ENCODE measurements at regions not wholly inside any gene's neighbourhood (a gene's known extent, or its start where the extent isn't known, plus 50 kb on each side); places are given as distances from the start of the nearest gene placed in this dataset.

- Mint-ChIP-seq H3K4me1 (peaks cover 12% of the 10 kb centered on the region), H3K27me3 (ENCODE audit: low read depth, poor library complexity) (peaks cover 2% of the 10 kb centered on the region), H3K36me3 (ENCODE audit: low read depth) (no peaks in the 10 kb centered on the region), H3K27ac (no peak overlapping the region), H3K4me3 (no peak overlapping the region), H3K9me3 (no peaks in the 10 kb centered on the region)
- TF ChIP-seq, protein P1, sequence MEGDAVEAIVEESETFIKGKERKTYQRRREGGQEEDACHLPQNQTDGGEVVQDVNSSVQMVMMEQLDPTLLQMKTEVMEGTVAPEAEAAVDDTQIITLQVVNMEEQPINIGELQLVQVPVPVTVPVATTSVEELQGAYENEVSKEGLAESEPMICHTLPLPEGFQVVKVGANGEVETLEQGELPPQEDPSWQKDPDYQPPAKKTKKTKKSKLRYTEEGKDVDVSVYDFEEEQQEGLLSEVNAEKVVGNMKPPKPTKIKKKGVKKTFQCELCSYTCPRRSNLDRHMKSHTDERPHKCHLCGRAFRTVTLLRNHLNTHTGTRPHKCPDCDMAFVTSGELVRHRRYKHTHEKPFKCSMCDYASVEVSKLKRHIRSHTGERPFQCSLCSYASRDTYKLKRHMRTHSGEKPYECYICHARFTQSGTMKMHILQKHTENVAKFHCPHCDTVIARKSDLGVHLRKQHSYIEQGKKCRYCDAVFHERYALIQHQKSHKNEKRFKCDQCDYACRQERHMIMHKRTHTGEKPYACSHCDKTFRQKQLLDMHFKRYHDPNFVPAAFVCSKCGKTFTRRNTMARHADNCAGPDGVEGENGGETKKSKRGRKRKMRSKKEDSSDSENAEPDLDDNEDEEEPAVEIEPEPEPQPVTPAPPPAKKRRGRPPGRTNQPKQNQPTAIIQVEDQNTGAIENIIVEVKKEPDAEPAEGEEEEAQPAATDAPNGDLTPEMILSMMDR (IDR thresholded peaks at IDR 0.05) = no peak
- no peak for DNase-seq
Observed at GRCh38 chr5:88553986-88554385, 285.3 kb upstream of the TMEM161B start.

- H3K9me3 Mint-ChIP-seq = no peaks in the 10 kb centered on the region
- no peaks in the 10 kb centered on the region for H3K36me3 Mint-ChIP-seq (ENCODE audit: low read depth)
- H3K4me3 Mint-ChIP-seq = no peak overlapping the region
- peaks cover 12% of the 10 kb centered on the region for H3K4me1 Mint-ChIP-seq
- TF ChIP-seq, protein P1 (IDR thresholded peaks at IDR 0.05) = no peak
- H3K27ac Mint-ChIP-seq = no peak overlapping the region
- H3K27me3 Mint-ChIP-seq (ENCODE audit: low read depth, poor library complexity) = peaks cover 2% of the 10 kb centered on the region
- no peak for DNase-seq
Observed at GRCh38 chr5:88553136-88553875, 284.7 kb upstream of the TMEM161B start.

- TF ChIP-seq, protein P1 (IDR thresholded peaks at IDR 0.05) = no peak
- peaks cover 2% of the 10 kb centered on the region for H3K27me3 Mint-ChIP-seq (ENCODE audit: low read depth, poor library complexity)
- no peak for DNase-seq
- H3K4me3 Mint-ChIP-seq = no peak overlapping the region
- peaks cover 12% of the 10 kb centered on the region for H3K4me1 Mint-ChIP-seq
- H3K36me3 Mint-ChIP-seq (ENCODE audit: low read depth) = no peaks in the 10 kb centered on the region
- no peaks in the 10 kb centered on the region for H3K9me3 Mint-ChIP-seq
- no peak overlapping the region for H3K27ac Mint-ChIP-seq
Observed at GRCh38 chr5:88552426-88552825, 283.8 kb upstream of the TMEM161B start.

DNA sequence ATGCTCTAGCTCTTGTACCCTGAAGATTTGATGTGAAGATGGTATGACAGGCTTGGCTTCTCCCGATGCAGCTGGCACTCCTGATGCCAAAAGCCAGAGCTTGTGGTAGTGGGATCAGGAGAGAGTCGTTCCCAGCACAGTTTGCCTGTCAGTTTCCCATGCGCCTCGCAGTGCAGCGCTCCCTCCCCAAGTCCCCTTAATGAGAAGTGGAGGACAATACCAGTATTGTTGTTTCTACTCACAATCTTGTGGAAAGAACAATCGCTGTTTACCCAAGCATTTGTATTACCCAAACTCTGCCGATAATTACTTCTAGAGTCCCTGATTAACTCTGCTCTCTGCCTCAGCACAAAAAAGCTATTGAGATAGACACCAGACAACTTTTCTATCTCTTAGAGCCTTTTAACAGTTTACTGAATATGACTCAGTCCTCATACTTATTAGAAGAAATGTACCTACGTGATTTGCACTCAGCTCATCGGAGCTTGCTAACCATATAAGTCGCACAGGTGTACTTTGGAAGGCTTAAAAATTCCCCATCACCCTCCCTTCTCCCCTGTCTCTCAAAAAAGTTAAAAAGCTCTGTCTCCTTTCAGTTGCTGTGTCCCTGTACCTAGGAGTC is 283.2 kb upstream of the TMEM161B start:
- Mint-ChIP-seq H3K27me3 (ENCODE audit: low read depth, poor library complexity) (peaks cover 2% of the 10 kb centered on the region), H3K4me1 (peaks cover 12% of the 10 kb centered on the region), H3K27ac (no peak overlapping the region), H3K4me3 (no peak overlapping the region), H3K9me3 (no peaks in the 10 kb centered on the region), H3K36me3 (ENCODE audit: low read depth) (no peaks in the 10 kb centered on the region)
- TF ChIP-seq, protein P1 (IDR thresholded peaks at IDR 0.05) = no peak
- peak; percentile 5 for DNase-seq

- Mint-ChIP-seq H3K9me3 (no peaks in the 10 kb centered on the region), H3K27ac (no peak overlapping the region), H3K4me3 (no peak overlapping the region), H3K4me1 (peaks cover 4% of the 10 kb centered on the region), H3K27me3 (ENCODE audit: low read depth, poor library complexity) (peaks cover 2% of the 10 kb centered on the region), H3K36me3 (ENCODE audit: low read depth) (no peaks in the 10 kb centered on the region)
- no peak for DNase-seq
- TF ChIP-seq, protein P1 (IDR thresholded peaks at IDR 0.05) = no peak
Observed at GRCh38 chr5:88550736-88551135, 282.1 kb upstream of the TMEM161B start.

All from nephron progenitor cell (in vitro differentiated cells).